GM10266 (cell line): ENCODE measurements at regions not wholly inside any gene's neighbourhood (a gene's known extent, or its start where the extent isn't known, plus 50 kb on each side); places are given as distances from the start of the nearest gene placed in this dataset.

Experiments used
- DNase-seq: peaks from one replicate; pipeline ENCODE4 v3.0.0; 2012; ENCODE audit errors: extremely low spot score
- TF ChIP-seq, protein P1 (sequence below): IDR thresholded peaks from 2 replicates; pipeline ENCODE4 v1.5.1; 2012; ENCODE audit warnings: mild to moderate bottlenecking, low read depth; ENCODE audit not compliant: control insufficient read depth, insufficient read depth; ENCODE audit errors: missing control alignments

DNA sequence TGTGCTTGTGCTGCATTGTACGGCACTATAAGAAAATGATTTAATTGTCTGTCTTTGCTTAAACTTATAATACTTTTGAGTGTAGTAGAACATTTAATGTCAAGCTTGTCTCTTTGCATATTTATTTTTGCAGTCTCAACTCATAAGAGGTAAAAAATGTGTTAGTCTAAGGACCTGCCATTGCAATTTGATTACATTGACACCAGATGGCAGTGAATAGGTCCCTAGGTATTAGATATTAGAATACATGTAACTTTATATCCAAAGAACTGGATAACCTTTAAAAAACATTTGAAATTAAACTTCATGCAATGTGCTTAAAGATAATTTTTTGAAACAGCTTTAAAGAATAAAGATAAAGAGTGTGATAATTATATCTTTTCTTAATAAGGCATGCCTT, 1421.3 kb downstream of the OLFM4 start:
- TF ChIP-seq, protein P1, sequence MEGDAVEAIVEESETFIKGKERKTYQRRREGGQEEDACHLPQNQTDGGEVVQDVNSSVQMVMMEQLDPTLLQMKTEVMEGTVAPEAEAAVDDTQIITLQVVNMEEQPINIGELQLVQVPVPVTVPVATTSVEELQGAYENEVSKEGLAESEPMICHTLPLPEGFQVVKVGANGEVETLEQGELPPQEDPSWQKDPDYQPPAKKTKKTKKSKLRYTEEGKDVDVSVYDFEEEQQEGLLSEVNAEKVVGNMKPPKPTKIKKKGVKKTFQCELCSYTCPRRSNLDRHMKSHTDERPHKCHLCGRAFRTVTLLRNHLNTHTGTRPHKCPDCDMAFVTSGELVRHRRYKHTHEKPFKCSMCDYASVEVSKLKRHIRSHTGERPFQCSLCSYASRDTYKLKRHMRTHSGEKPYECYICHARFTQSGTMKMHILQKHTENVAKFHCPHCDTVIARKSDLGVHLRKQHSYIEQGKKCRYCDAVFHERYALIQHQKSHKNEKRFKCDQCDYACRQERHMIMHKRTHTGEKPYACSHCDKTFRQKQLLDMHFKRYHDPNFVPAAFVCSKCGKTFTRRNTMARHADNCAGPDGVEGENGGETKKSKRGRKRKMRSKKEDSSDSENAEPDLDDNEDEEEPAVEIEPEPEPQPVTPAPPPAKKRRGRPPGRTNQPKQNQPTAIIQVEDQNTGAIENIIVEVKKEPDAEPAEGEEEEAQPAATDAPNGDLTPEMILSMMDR: no peak
- DNase-seq: no peak

GRCh38 chr13:54484166-54484565, 1455.6 kb downstream of the OLFM4 start:
- TF ChIP-seq, protein P1: no peak
- DNase-seq: no peak

GRCh38 chr13:54486421-54487166, 1458.0 kb downstream of the OLFM4 start:
- TF ChIP-seq, protein P1: no peak
- DNase-seq: no peak

- DNase-seq: no peak
- TF ChIP-seq, protein P1: no peak
Observed at GRCh38 chr13:54489359-54489758, 1460.7 kb downstream of the OLFM4 start.

- no peak for DNase-seq
- TF ChIP-seq, protein P1: no peak
Observed at GRCh38 chr13:54492995-54493394, 1464.4 kb downstream of the OLFM4 start.

GRCh38 chr13:54511366-54511765, 1482.8 kb downstream of the OLFM4 start:
- no peak for DNase-seq
- TF ChIP-seq, protein P1: no peak

GRCh38 chr13:54513254-54513653, 1484.6 kb downstream of the OLFM4 start:
- no peak for DNase-seq
- TF ChIP-seq, protein P1: no peak
